Peyer's patch (tissue), 4 donors: ENCODE measurements at regions not wholly inside any gene's neighbourhood (a gene's known extent, or its start where the extent isn't known, plus 50 kb on each side); places are given as distances from the start of the nearest gene placed in this dataset.

ENCODE experiments used
- CTCF ChIP-seq, 6 experiments: fragments of 450-650 bp in 4 of 6; fragments of 200-600 bp in 2 of 6; sonication (generic) in 1 of 6; IDR thresholded peaks; one replicate each; pipeline ENCODE4 v1.5.1; 2017 to 2019; ENCODE audit warnings: antibody characterized with exemption in 6 of 6, mild to moderate bottlenecking in 3 of 6, moderate library complexity in 1 of 6
- POLR2A ChIP-seq, 2 donors: fragments of 450-650 bp; IDR thresholded peaks; one replicate each; pipeline ENCODE4 v1.5.1; 2017; ENCODE audit warnings: antibody characterized with exemption in 2 of 2, mild to moderate bottlenecking in 2 of 2, moderate library complexity in 2 of 2

- TF ChIP-seq POLR2A (IDR thresholded peaks at IDR 0.05) (no peak), CTCF (IDR thresholded peaks at IDR 0.05) (no peak)
Measured at GRCh38 chr6:104527311-104527710, 332.4 kb downstream of the HACE1 start.
